HL-60 (cell line): ENCODE measurements at regions not wholly inside any gene's neighbourhood (a gene's known extent, or its start where the extent isn't known, plus 50 kb on each side); places are given as distances from the start of the nearest gene placed in this dataset.

ENCODE experiments used
- DNase-seq, 2 experiments: peaks; one replicate each; pipeline ENCODE4 v3.0.0-alpha.2; 2010 to 2020; ENCODE audit warnings: low read depth in 1 of 2, low spot score in 1 of 2
- H3K27ac ChIP-seq: fragments of 250-450 bp; sonication (Bioruptor Pico); replicated peaks from 2 replicates; pipeline ENCODE4 v1.5.1; 2020; ENCODE audit warnings: mild to moderate bottlenecking, moderate library complexity
- H3K27me3 ChIP-seq: fragments of 250-450 bp; sonication (Bioruptor Pico); 2 replicates; pipeline ENCODE4 v1.5.1; 2021; ENCODE audit warnings: mild to moderate bottlenecking, moderate library complexity; ENCODE audit not compliant: insufficient read depth, poor library complexity, severe bottlenecking
- H3K4me3 ChIP-seq: replicated peaks from 2 replicates; pipeline ENCODE4 v1.5.1; 2011; ENCODE audit warnings: mild to moderate bottlenecking, control low read depth, low read length; ENCODE audit not compliant: insufficient read depth
- CTCF ChIP-seq: IDR thresholded peaks from one replicate; pipeline ENCODE4 v1.5.1; 2011; ENCODE audit warnings: low read length, control low read depth, inconsistent platforms; ENCODE audit not compliant: insufficient read depth
- GABPA ChIP-seq: IDR thresholded peaks from 2 replicates; pipeline ENCODE4 v1.6.1; 2012; ENCODE audit warnings: low read depth
- POLR2AphosphoS5 ChIP-seq: IDR thresholded peaks from 2 replicates; pipeline ENCODE4 v1.6.1; 2012; ENCODE audit warnings: low read depth
- SPI1 ChIP-seq: IDR thresholded peaks from 2 replicates; pipeline ENCODE4 v1.6.1; 2012; ENCODE audit warnings: low read depth, mild to moderate bottlenecking, borderline replicate concordance
- TF ChIP-seq, protein P1 (sequence below): IDR thresholded peaks from 2 replicates; pipeline ENCODE4 v1.6.1; 2012; ENCODE audit warnings: low read depth; ENCODE audit not compliant: insufficient replicate concordance

- Histone ChIP-seq H3K27me3 (no peaks in the 10 kb centered on the region), H3K27ac (no peak overlapping the region), H3K4me3 (no peak overlapping the region)
- TF ChIP-seq, protein P1, sequence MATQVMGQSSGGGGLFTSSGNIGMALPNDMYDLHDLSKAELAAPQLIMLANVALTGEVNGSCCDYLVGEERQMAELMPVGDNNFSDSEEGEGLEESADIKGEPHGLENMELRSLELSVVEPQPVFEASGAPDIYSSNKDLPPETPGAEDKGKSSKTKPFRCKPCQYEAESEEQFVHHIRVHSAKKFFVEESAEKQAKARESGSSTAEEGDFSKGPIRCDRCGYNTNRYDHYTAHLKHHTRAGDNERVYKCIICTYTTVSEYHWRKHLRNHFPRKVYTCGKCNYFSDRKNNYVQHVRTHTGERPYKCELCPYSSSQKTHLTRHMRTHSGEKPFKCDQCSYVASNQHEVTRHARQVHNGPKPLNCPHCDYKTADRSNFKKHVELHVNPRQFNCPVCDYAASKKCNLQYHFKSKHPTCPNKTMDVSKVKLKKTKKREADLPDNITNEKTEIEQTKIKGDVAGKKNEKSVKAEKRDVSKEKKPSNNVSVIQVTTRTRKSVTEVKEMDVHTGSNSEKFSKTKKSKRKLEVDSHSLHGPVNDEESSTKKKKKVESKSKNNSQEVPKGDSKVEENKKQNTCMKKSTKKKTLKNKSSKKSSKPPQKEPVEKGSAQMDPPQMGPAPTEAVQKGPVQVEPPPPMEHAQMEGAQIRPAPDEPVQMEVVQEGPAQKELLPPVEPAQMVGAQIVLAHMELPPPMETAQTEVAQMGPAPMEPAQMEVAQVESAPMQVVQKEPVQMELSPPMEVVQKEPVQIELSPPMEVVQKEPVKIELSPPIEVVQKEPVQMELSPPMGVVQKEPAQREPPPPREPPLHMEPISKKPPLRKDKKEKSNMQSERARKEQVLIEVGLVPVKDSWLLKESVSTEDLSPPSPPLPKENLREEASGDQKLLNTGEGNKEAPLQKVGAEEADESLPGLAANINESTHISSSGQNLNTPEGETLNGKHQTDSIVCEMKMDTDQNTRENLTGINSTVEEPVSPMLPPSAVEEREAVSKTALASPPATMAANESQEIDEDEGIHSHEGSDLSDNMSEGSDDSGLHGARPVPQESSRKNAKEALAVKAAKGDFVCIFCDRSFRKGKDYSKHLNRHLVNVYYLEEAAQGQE: no peak
- TF ChIP-seq POLR2AphosphoS5: no peak
- DNase-seq: no peak
Measured at GRCh38 chr10:110422548-110422947, 75.2 kb upstream of the DUSP5 start.

GRCh38 chr10:110423650-110424049, 74.1 kb upstream of the DUSP5 start:
- no peak overlapping the region for H3K27ac ChIP-seq
- no peak for TF ChIP-seq GABPA
- TF ChIP-seq, protein P1: no peak
- no peak for TF ChIP-seq SPI1
- no peak for TF ChIP-seq CTCF
- no peak for TF ChIP-seq POLR2AphosphoS5

DNA sequence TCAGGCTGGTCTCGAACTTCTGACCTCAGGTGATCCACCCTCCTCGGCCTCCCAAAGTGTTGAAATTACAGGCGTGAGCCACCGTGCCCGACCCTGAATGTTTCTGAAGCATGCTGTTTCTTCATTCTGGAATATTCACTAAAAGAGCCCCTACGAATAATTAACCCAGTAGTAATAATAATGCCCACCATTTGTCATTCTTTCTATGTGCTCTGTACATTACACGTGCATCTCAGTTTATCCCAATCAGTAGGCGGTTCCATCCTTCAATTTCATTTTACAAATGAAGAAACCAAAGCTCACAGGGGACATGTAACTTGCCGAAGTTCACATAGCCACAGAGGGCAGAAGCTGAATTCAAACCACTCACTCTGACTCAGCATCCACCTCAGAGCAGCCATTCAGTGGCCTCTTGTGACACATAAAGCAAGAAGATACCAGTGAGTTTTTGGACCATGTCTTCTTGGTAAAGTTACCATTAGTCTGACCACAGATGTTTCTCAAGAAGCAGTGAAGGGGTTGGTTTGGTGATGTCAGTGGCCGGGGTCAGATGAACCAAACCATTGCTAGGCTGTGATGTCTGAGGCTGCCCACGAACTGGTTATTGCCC, 71.9 kb upstream of the DUSP5 start:
- TF ChIP-seq GABPA: no peak
- no peak for TF ChIP-seq CTCF
- TF ChIP-seq POLR2AphosphoS5: no peak
- TF ChIP-seq, protein P1: no peak
- no peak overlapping the region for H3K4me3 ChIP-seq
- peak; percentile 46 to 59 for DNase-seq
- no peaks in the 10 kb centered on the region for H3K27me3 ChIP-seq
- H3K27ac ChIP-seq: no peak overlapping the region; the same call in 1 of the 2 replicates

More at GRCh38 chr10:110423650-110424049, 74.1 kb upstream of the DUSP5 start:
- Histone ChIP-seq H3K27me3 (no peaks in the 10 kb centered on the region), H3K4me3 (no peak overlapping the region)
- no peak for DNase-seq
